ENCODE measurements at regions not wholly inside any gene's neighbourhood (a gene's known extent, or its start where the extent isn't known, plus 50 kb on each side); places are given as distances from the start of the nearest gene placed in this dataset.

DNA sequence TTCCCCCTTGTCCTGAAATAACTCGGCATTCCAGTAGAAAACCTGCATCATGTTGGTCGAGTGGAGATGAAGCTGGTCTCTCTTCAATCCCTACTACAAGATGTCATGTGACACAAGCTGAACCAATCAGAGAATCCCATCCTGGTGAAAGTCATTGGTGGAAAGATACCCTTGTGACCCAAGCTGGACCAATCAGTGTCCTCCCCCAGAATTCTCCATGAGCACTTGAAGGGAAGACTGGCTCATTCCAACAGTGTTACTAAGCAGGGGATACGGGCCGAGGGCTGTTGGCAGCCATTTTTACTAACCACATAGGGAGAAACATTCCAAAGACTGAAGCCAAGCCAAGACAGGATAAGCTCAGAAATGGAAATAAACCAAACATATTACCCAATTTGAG is 298.3 kb downstream of the ICOS start:
- TF ChIP-seq CTCF (optimal IDR thresholded peaks at IDR 0.05 in 1 of 3, IDR thresholded peaks at IDR 0.05 in 1 of 3, conservative IDR thresholded peaks at IDR 0.05 in 1 of 3; ENCODE audit: extremely low read depth in 1 of 3, insufficient read depth in 2 of 3, low read length in 3 of 3) (no peak), EZH2 (IDR thresholded peaks at IDR 0.05; ENCODE audit: low read length) (no peak)

Measured in keratinocyte (primary cell).